Neural progenitor cell (in vitro differentiated cells): ENCODE measurements at regions not wholly inside any gene's neighbourhood (a gene's known extent, or its start where the extent isn't known, plus 50 kb on each side); places are given as distances from the start of the nearest gene placed in this dataset.

Source experiments
- EZH2 ChIP-seq: fragments of 200-600 bp; sonication (generic); IDR thresholded peaks from 2 replicates; pipeline ENCODE4 v1.6.1; 2017; ENCODE audit warnings: antibody characterized with exemption, mild to moderate bottlenecking, moderate library complexity
- TF ChIP-seq, protein P1 (sequence below): fragments of 200-600 bp; sonication (generic); IDR thresholded peaks from 2 replicates; pipeline ENCODE4 v1.5.1; 2017; ENCODE audit warnings: antibody characterized with exemption, mild to moderate bottlenecking

DNA sequence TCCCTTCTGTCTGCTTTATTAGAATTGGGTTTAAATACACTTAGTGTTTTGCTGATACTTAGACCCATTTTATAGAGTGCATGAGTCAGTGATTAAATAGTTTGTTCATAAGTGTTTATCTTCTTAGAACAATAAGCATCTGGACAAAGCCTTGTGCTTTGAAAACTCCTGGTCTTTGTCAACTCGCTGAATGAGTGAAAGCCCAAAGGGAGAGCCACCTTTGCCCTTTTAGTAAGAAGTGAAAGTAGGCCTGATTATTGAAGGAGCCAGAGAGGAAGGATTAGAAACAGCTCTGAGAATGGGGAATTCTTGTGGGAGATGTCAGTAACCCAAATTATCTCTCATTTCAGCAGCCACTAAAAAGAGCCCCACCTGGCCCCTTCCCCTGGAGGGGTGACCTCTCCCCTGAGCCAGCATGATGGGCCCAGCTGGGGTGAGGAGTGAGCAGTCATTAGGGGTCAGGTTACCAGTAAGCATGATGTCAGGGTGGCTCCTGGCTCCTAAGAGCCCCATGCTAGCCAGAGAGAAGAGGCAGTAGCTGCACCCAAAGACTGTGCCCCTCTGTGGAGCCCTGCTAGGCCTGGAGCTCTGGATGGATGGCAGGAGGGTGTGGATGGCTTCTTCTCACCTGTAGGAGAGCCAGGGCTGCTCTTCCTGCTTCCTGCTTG, 125.1 kb upstream of the E2F8 start:
- TF ChIP-seq, protein P1, sequence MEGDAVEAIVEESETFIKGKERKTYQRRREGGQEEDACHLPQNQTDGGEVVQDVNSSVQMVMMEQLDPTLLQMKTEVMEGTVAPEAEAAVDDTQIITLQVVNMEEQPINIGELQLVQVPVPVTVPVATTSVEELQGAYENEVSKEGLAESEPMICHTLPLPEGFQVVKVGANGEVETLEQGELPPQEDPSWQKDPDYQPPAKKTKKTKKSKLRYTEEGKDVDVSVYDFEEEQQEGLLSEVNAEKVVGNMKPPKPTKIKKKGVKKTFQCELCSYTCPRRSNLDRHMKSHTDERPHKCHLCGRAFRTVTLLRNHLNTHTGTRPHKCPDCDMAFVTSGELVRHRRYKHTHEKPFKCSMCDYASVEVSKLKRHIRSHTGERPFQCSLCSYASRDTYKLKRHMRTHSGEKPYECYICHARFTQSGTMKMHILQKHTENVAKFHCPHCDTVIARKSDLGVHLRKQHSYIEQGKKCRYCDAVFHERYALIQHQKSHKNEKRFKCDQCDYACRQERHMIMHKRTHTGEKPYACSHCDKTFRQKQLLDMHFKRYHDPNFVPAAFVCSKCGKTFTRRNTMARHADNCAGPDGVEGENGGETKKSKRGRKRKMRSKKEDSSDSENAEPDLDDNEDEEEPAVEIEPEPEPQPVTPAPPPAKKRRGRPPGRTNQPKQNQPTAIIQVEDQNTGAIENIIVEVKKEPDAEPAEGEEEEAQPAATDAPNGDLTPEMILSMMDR: no peak
- TF ChIP-seq EZH2: no peak
